Body of pancreas (tissue), 4 donors: ENCODE measurements at regions not wholly inside any gene's neighbourhood (a gene's known extent, or its start where the extent isn't known, plus 50 kb on each side); places are given as distances from the start of the nearest gene placed in this dataset.

Experiments used
- ATAC-seq: fragments of 150-250 bp; one replicate; pipeline ENCODE4 v1.9.1; 2016
- DNase-seq, 4 donors: peaks; one replicate each; pipeline ENCODE4 v3.0.0-alpha.2; 2019
- H3K27ac ChIP-seq, 4 donors: fragments of 200-600 bp; sonication (generic); 1 replicate in 3 of 4; 2 replicates in 1 of 4; pipeline versions ENCODE4 v1.5.1 to v1.6.1; 2016 to 2019; ENCODE audit warnings: mild to moderate bottlenecking in 1 of 4, mixed read lengths in 1 of 4, moderate library complexity in 1 of 4
- H3K27me3 ChIP-seq, 2 donors: fragments of 200-600 bp; sonication (generic); one replicate each; pipeline ENCODE4 v1.6.0; 2016; ENCODE audit warnings: mild to moderate bottlenecking in 1 of 2
- H3K36me3 ChIP-seq, 2 donors: fragments of 200-600 bp; sonication (generic); replicated peaks in 1 of 2; 2 replicates each; pipeline ENCODE4 v1.5.1; 2016; ENCODE audit warnings: low read depth in 2 of 2; ENCODE audit not compliant: insufficient read depth in 1 of 2
- H3K4me1 ChIP-seq: fragments of 200-600 bp; sonication (generic); one replicate; pipeline ENCODE4 v1.6.0; 2016
- H3K4me3 ChIP-seq, 2 donors: fragments of 200-600 bp; sonication (generic); 1 replicate in 1 of 2; 2 replicates in 1 of 2; pipeline ENCODE4 v1.5.1; 2016 to 2019
- H3K9me3 ChIP-seq, 3 donors: fragments of 200-600 bp; sonication (generic); 1 replicate in 2 of 3; 2 replicates in 1 of 3; pipeline ENCODE4 v1.5.1; 2016
- POLR2A ChIP-seq, 3 donors: fragments of 450-650 bp; IDR thresholded peaks; one replicate each; pipeline ENCODE4 v1.6.1; 2016; ENCODE audit warnings: antibody characterized with exemption in 3 of 3, mild to moderate bottlenecking in 2 of 3
- WGBS, 2 donors: methylation state at CpG; one replicate each; pipeline ENCODE4 v1.1.5; 2017; 5-methylcytosine and 5-hydroxymethylcytosine counted together
- intact Hi-C: fragments of 100-400 bp; cut with DNase I; formaldehyde crosslinking; loops from one replicate; pipeline ENCODE4 v1.15.1; 2023
- TF ChIP-seq, protein P1 (sequence below), 7 experiments: fragments of 450-650 bp in 4 of 7; fragments of 200-600 bp in 3 of 7; sonication (generic) in 3 of 7; IDR thresholded peaks; one replicate each; pipeline ENCODE4 v1.5.1; 2016 to 2019; ENCODE audit warnings: antibody characterized with exemption in 7 of 7

DNA sequence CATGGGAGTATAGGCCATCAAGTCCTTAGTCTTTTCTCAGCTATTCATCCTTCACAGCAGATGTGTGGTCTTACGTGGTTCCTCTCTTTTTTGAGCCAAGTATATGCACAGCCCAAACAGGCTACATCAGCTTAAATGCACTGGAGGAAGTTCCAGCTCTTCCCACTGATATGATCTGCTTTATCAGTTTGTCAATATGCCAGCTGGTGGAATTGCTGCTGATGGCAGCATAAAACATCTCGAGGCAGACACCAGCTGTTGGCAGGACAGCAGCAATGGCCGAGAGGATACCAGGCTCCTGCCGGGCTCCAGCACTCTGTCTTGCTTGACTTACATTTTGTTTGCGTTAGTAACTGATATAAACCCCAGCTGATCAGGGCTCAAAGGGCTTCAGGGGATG, 143.4 kb downstream of the TENT4A start:
- Histone ChIP-seq H3K36me3 (no peaks in the 10 kb centered on the region), H3K9me3 (peaks cover 0 to 4% (median 0%) of the 10 kb centered on the region in 3 donors), H3K4me3 (no peak overlapping the region), H3K27ac (no peak overlapping the region), H3K27me3 (no peaks in the 10 kb centered on the region), H3K4me1 (no peaks in the 10 kb centered on the region)
- TF ChIP-seq POLR2A (IDR thresholded peaks at IDR 0.05), result no peak
- TF ChIP-seq, protein P1, sequence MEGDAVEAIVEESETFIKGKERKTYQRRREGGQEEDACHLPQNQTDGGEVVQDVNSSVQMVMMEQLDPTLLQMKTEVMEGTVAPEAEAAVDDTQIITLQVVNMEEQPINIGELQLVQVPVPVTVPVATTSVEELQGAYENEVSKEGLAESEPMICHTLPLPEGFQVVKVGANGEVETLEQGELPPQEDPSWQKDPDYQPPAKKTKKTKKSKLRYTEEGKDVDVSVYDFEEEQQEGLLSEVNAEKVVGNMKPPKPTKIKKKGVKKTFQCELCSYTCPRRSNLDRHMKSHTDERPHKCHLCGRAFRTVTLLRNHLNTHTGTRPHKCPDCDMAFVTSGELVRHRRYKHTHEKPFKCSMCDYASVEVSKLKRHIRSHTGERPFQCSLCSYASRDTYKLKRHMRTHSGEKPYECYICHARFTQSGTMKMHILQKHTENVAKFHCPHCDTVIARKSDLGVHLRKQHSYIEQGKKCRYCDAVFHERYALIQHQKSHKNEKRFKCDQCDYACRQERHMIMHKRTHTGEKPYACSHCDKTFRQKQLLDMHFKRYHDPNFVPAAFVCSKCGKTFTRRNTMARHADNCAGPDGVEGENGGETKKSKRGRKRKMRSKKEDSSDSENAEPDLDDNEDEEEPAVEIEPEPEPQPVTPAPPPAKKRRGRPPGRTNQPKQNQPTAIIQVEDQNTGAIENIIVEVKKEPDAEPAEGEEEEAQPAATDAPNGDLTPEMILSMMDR (IDR thresholded peaks at IDR 0.05), result no peak
- intact Hi-C loops, result no loop called here
- DNase-seq (peak in 1 of 4 donors; percentile 8), ATAC-seq (no peak)
- WGBS, 2 donors, result 42 to 45% methylated on average over 5 of the region's 5 CpGs

DNA sequence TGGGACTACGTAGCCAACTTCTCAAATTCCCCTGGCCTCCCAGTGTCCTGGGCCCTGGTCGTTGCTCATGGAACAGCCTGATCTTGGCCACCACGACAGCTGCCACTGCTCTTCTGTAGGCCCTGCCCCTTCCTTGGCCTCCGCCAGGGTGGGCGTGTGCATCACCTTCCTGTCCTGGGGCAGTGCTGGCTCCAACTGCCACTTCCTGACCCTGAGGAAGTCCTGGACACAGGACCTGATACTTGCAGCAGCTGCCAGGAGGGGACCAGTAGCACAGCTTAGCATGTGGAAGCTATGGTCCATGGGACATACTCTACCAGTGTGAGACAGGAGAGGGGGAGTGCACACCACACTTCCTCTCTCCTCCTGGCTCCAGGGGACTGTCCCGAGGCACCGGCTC, 145.2 kb downstream of the TENT4A start:
- TF ChIP-seq, protein P1 (IDR thresholded peaks at IDR 0.05), result no peak
- no peak for TF ChIP-seq POLR2A (IDR thresholded peaks at IDR 0.05)
- H3K36me3 ChIP-seq, result no peaks in the 10 kb centered on the region
- WGBS, 2 donors, result 55 to 63% methylated on average over 7 of the region's 7 CpGs
- ATAC-seq (no peak), DNase-seq (no peak)
- no peak overlapping the region for H3K4me3 ChIP-seq
- no peaks in the 10 kb centered on the region for H3K4me1 ChIP-seq
- no peaks in the 10 kb centered on the region for H3K27me3 ChIP-seq
- no peak overlapping the region for H3K27ac ChIP-seq
- H3K9me3 ChIP-seq, result no peaks in the 10 kb centered on the region
- intact Hi-C loops, result no loop called here

DNA sequence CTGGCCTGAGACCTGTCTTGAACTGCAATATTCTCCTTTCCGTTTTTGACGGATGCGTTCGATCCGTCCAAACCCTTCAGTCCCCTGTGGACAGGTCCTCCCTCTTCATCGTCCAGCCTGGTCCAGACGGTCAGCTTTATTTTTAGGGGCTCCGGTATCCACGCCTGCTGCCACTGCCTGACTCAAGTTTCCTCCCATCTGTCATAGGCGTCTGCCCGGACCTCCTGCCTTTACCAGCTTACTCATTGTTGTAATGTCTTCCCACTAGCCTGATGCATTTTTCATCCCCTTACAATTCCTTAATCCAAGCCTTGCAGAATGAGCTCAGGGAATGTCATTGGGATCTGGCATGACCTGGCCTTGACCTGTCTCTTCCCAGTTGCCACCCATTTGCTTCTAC, 145.8 kb downstream of the TENT4A start:
- no peaks in the 10 kb centered on the region for H3K9me3 ChIP-seq
- H3K27me3 ChIP-seq, result no peaks in the 10 kb centered on the region
- H3K4me3 ChIP-seq, result no peak overlapping the region
- no peak for DNase-seq
- H3K36me3 ChIP-seq, result no peaks in the 10 kb centered on the region
- no peak for ATAC-seq
- WGBS, 2 donors, result 84 to 85% methylated on average over 11 of the region's 11 CpGs
- H3K27ac ChIP-seq, result no peak overlapping the region
- H3K4me1 ChIP-seq, result no peaks in the 10 kb centered on the region
- intact Hi-C loops, result no loop called here
- no peak for TF ChIP-seq POLR2A (IDR thresholded peaks at IDR 0.05)
- TF ChIP-seq, protein P1 (IDR thresholded peaks at IDR 0.05), result no peak

DNA sequence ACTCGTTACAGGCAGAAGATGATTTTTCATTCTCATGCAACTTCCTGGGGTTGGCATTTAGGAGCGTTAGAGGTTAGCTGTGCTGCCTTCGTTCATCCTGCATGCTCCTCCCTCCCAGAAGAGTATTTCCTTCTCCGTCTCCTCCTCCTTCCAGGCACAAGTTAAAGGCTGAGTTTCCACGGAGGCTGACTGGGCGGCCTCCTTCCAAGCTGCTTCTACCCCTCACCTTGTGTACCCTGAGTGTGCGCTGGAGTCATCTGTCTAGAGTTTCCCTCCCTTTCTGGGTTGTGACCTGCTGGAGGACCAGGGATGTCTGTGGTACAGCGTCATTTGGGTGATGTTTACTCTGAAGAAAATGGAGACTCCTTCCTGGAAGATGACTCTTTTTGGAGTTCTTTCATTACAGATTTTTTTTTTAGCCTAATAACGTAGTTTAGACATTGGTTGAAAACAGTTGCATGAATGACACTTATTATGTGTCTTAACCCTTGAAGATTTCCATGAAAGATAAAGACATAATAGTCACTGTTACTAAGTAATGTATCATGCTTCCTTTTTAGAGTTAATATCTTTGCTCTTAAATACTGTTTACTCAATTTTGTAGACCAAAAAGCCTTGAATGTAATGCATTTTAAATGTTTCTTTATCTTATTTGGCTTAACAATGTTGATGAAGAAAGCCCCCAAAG, 146.9 kb downstream of the TENT4A start:
- intact Hi-C loops, result no loop called here
- Histone ChIP-seq H3K9me3 (no peaks in the 10 kb centered on the region), H3K4me3 (no peak overlapping the region), H3K36me3 (no peaks in the 10 kb centered on the region), H3K27ac (no peak overlapping the region), H3K27me3 (no peaks in the 10 kb centered on the region), H3K4me1 (no peaks in the 10 kb centered on the region)
- TF ChIP-seq POLR2A (IDR thresholded peaks at IDR 0.05), result no peak
- TF ChIP-seq, protein P1 (IDR thresholded peaks at IDR 0.05), result no peak
- DNase-seq, result no peak
- WGBS, 2 donors, result 61 to 70% methylated on average over 9 of the region's 9 CpGs
- no peak for ATAC-seq

DNA sequence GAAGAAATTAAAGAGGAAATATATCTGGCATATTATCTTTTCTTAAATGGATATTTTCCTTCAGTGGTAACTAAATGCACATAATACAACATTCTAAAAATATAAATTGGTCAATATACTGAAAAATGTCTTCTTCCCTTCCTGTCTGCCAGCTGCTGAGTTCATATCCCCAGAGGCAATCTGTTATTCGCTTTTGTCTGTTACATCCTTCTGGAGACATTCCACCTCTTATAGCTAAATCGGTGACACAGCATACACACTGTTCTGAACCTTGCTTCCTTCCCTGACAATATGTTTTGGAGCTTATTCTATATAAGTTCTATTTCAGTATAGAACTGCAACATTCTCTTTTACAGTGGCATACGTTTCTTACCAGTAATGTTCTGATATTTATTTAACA, 147.8 kb downstream of the TENT4A start:
- intact Hi-C loops, result no loop called here
- Histone ChIP-seq H3K4me1 (no peaks in the 10 kb centered on the region), H3K4me3 (no peak overlapping the region), H3K27ac (no peak overlapping the region), H3K36me3 (no peaks in the 10 kb centered on the region), H3K9me3 (no peaks in the 10 kb centered on the region), H3K27me3 (no peaks in the 10 kb centered on the region)
- WGBS, 2 donors, result 63 to 68% methylated on average over 3 of the region's 3 CpGs
- TF ChIP-seq POLR2A (IDR thresholded peaks at IDR 0.05), result no peak
- TF ChIP-seq, protein P1 (IDR thresholded peaks at IDR 0.05), result no peak
- DNase-seq, result no peak
- no peak for ATAC-seq
